ENCODE measurements at regions not wholly inside any gene's neighbourhood (a gene's known extent, or its start where the extent isn't known, plus 50 kb on each side); places are given as distances from the start of the nearest gene placed in this dataset.
"Not testable (repeated sequence)": the region's sequence is repeated elsewhere in the genome, so short reads cannot be mapped to it uniquely, and the experiment has no call there.

- DNase-seq: no peak
These were observed 398.3 kb upstream of the EDIL3 start for GRCh38 chr5:84783003-84783402.

DNA sequence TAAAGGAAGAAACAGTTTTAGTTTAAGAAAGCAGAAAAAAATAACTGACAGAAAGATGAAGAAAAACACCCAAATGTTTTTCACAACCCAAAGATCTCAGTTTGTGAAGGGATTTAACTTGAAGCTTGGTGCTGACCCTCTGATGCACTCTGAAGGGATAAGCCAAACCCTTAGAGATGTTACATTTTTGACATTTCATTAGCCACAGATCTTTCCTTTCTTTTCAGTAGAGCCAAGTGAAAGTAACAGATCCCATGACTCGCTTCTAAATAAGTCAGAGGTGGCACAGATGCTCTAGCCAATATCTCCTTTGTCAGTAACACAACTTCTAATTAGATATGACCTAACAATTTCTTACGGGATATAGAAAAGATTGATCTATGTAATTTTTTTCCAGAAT, 394.5 kb upstream of the EDIL3 start:
- no peak for DNase-seq

DNA sequence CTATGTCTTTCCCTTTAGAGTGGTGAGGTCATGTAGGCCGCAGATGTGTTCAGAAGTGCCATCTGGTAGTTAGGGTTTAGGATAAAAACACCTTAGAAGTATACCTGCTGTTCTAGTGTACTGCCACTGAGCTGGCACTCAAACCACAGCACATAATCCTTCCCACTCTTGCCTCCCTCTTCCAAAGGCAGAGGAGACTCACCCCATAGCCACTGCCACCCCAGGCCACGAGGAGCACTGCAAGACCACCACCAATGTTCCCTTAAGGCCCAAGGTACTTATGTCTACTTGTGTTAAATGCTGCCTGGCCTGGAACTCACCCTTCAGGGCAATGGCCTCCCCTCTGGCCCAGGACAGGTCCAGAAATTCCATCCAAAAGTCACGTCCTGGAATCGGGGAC, 379.5 kb upstream of the EDIL3 start:
- no peak for DNase-seq

DNA sequence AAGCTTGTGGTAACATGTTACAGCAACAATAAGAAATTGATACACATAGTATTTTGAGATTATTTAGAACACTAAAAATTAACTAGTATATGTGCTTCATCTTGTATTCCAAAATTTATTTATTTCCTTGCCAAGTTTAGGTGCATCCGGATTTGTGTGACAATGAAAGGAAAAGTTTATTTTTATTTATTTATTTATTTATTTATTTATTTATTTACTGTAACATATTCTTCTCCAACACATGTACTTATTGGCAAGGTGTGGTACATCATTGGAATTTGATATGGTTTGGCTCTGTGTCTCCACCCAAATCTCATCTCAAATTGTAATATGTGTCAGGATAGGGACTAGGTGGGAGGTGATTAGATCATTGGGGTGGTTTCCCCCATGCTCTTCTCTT, 373.3 kb upstream of the EDIL3 start:
- no peak for DNase-seq

DNA sequence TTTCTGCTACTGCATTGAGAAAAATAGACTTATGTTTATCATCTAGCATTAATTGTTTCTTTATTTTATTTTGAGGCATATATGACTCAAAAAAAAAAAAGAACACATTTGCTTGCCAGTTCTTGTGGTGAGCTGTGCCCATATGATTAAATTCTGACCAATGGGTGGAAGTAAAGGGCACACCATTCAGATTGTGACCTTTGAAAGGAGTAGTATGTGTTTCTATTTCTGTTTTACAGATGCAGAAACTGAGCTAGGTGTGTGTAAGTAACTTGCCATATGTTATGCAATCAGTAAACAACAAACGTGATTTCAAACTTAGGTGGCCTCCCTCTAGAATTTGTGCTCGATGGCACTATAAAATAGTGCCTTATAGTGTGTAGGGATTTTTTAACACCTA, 368.1 kb upstream of the EDIL3 start:
- DNase-seq: no peak

GRCh38 chr5:84748313-84748712, 363.6 kb upstream of the EDIL3 start:
- DNase-seq: no peak

GRCh38 chr5:84746280-84746679, 361.6 kb upstream of the EDIL3 start:
- DNase-seq: not testable (repeated sequence)

- no peak for DNase-seq
These were observed 356.4 kb upstream of the EDIL3 start for GRCh38 chr5:84741056-84741455.

GRCh38 chr5:84729326-84729725, 344.6 kb upstream of the EDIL3 start:
- peak in 4 of 14 donors; percentile 2 to 19 (median 12) for DNase-seq

DNA sequence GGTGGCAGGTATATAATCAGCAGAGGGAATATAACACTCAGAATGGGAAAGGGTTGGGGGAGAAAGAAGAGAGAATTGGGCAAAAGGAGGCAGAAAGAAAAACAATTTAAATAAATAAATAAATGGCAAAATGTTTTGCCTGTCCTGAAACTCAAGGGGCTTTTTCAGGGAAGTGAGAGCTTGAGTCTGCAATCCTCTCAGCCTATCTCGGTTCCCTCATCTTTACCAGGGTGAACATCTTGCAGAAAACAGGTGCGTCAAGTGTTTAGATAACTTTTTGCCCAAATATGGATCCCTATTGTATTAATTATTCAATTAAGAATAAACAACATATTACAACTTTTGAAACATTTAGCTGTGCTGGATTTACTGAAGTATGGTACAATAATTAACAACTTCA, 343.0 kb upstream of the EDIL3 start:
- no peak for DNase-seq

- no peak for DNase-seq
These were observed 341.4 kb upstream of the EDIL3 start for GRCh38 chr5:84725946-84726570.

- no peak for DNase-seq
These were observed 340.0 kb upstream of the EDIL3 start for GRCh38 chr5:84724683-84725082.

DNA sequence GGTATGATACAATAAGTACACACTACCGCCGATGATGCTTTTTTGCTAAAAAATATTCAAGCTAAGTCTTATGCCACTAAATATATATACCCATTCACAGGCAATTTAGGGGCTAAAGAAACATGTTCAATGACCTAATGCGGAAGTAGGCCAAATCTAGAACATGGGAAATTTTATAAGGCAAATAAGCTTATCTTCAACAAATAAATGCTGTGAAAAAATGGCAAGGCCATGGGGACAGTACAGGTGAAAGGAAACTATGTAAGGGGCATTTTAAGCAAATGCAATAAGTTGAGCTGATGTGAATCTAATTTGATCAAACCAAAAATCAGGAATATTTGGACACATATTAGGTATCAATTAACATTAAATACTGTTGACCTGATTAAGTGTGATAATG, 339.5 kb upstream of the EDIL3 start:
- no peak for DNase-seq

DNA sequence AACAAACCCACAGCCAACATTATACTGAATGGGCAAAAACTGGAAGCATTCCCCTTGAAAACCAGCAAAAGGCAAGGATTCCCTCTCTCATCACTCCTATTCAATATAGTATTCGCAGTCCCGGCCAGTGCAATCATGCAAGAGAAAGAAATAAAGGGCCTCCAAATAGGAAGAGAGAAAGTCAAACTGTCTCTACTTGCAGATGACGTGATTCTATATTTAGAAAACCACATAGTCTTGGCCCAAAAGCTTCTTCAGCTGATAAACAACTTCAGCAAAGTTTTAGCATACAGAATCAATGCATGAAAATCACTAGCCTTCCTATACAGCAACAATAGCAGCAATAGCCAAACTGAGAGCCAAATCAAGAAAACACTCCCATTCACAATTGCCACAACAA, 333.7 kb upstream of the EDIL3 start:
- DNase-seq: no peak

DNA sequence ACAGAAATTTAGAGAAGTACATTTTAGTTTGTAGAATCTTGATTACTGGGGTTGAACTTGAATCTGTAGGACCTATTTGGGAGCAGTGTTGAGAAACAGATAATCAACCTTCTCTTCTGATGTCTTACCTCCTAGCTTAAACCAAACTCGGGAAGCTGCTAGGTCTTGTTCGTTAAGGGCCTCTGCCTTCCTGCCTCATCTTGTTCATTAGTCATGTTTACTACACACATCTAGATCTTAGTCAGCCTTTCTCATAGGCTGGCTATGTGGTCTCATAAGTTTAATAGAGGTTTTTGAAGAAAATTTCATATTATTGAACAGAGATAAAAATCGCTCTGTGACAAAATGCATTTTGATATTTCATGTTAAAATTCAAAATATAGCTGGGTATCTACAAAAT, 331.0 kb upstream of the EDIL3 start:
- no peak for DNase-seq

- DNase-seq: no peak
These were observed 330.4 kb upstream of the EDIL3 start for GRCh38 chr5:84715091-84715490.

DNA sequence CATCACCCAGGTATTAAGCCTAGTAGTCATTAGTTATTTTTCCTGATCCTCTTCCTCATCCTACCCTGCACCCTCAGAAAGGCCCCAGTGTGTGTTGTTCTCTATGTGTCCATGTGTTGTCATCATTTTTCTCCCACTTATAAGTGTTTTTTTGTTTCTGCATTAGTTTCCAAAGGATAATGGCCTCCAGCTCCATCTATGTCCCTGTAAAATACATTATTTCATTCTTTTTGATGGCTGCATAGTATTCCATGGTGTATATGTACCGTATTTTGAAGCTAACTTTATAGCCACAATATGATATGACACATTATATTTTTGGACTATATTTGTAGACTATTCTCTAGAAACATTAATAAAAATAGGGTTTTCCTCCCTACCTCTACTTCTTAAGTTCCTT, 324.4 kb upstream of the EDIL3 start:
- no peak for DNase-seq

- no peak for DNase-seq
These were observed 322.3 kb upstream of the EDIL3 start for GRCh38 chr5:84706678-84707641.

- DNase-seq: not testable (repeated sequence)
These were observed 315.9 kb upstream of the EDIL3 start for GRCh38 chr5:84700545-84700944.

DNA sequence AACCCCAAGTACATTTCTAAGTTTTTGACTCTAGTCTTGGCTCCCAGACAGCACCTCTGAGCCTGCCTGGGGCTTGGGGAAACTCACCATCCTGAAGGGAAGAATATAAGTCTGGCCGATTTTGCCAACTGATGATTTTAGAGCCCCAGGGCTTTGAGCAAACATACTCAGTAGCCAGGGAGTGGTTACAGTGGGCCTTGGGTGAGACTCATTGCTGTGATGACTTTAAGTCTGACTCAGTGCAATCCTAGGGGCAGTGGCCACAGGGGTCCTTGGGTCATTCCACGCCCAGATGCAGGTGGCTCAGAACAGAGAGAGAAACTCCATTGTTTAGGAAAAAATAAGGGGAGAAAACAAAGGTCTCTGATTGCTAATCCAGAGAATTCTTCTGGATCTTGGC, 312.0 kb upstream of the EDIL3 start:
- no peak for DNase-seq

GRCh38 chr5:84695330-84695729, 310.6 kb upstream of the EDIL3 start:
- DNase-seq: no peak

DNA sequence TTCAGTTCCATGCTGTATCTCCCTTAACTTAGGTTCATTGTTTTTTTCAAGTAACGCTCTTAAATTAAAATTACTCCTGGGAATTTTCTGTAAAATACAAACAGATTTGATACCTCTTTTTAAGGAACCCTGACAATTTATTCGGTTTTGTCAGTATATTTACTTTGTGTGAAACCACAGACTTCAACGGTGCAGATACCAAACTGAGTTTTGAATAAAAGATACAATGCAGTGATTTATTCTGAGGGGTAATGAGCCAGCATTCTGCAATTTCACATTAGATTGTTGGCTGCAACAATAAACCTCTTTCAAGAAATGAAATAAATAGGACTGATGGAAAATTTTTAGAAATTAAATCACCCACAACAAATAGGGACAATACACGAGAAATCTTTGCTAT, 308.6 kb upstream of the EDIL3 start:
- DNase-seq: no peak

GRCh38 chr5:84688566-84688965, 303.9 kb upstream of the EDIL3 start:
- no peak for DNase-seq
